8988T (cell line): ENCODE measurements at regions not wholly inside any gene's neighbourhood (a gene's known extent, or its start where the extent isn't known, plus 50 kb on each side); places are given as distances from the start of the nearest gene placed in this dataset.
"Not testable (repeated sequence)": the region's sequence is repeated elsewhere in the genome, so short reads cannot be mapped to it uniquely, and the experiment has no call there.

ENCODE experiments used
- DNase-seq: peaks from one replicate; pipeline ENCODE4 v3.0.0; 2011

DNA sequence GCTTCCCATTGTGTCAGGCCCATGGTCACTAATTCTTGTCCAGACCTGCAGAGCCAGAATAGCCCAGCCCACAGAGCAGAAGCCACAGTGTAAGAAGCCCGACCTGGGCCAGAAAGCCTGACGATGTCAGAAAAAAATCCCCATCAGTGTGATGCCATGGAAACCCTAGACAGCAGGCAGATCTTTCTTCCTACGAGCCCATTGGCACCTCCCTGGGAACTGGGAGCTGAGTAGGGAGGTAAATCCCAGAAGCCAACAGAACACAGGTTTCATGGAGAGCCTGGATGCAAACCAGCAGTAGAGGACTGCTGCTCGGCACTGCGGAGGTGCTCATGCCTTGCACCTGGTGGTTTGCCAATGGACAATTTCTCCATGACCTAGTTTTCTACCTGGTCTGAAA lies 82.2 kb upstream of the SLC22A16 start:
- DNase-seq, result no peak

DNA sequence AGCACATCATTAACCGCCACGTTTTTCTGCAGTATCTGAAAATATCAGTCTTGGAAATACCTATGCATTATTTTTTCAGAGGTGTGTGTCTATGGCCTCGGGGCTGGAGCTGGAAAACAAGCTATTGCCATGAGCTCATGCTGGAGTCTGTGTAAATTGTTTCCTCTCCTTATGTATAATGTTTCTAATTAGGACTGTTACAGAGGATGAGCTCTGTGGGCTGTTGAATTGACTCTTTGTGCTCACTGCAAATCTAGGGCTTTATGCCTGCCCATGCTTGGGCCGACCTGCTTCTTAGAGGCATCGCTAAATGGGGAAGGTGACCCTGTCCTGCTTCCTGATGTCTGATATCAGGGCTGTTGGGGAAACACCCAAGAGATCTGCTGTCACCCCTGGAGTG lies 80.8 kb upstream of the SLC22A16 start:
- DNase-seq, result no peak

DNA sequence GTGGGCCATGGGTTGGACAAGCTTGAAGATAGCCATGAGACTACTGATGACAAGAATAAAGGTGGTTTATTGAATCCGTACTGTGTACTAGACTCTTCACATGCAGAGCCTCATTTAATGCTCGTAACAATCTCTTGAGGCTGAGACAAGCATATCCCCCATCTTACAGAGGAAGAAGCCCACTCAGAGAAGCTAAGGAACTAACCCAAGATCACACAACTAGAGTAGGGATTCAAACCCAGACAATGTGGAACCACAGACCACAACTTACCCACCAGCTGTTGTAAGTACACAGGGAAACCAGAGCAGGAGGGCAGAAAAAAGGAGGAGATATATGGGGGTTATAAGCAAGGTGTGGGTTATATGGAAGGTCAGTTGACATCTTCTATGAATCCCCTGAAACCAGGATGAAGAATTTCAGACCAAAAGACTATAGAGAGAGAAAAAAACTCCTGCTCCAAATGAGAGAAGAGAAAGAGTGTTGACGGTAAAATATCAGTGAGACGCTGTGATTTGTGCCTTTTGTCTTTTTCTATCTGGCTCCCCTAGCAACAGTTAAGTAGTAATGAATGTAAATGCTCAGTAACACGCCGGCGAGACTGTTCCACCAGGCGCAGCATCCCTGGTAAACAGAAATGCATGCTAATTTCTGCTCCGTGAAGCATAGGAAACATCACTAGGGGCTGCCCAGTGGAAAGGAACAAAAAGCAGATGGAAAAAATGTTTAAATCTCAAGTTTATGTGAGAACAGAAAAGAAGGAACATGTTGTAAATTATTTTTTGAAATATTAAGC lies 80.1 kb upstream of the SLC22A16 start:
- DNase-seq, result no peak

DNA sequence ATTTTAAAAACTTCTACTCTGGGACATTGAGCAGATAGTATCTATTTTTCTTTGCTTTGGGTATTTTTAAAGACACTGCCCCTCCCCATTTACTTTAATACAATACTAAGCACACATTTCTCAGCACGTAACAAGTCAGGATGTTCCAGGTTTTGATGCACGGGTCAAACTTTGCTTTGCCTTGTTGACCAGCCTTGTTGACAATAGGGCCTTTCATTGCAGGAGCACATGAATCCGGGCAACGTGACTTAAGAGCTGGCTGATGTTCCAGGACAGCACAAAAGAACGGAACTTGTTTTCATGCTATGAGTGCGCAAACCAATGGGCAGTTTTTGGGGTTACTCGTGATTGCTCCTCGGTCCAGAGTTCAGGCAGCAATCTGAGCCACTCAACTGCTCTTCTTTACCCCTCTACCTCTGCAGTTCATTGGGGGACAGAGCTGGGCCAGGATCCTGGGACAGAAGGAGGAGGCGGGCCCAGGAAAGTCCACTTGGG lies 78.6 kb upstream of the SLC22A16 start:
- no peak for DNase-seq

DNA sequence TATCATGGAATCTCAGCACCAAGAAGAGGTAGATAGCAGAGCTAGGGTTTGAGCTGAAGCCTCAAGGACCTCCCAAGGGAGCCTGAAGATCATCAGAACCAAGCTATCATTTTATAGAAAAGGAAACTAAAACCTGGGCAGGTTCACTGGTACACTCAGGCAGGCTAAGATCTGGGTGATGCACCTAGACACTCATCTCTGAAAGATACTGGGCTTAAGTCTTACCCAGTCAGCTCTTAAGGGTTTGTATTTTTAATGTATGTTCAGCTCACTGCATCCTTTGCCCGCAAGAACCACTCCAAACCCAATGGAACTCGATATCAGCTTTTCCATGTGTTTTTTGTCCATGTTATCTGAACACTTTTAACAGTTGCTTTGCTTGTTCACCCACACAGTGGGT lies 78.0 kb upstream of the SLC22A16 start:
- DNase-seq, result no peak

DNA sequence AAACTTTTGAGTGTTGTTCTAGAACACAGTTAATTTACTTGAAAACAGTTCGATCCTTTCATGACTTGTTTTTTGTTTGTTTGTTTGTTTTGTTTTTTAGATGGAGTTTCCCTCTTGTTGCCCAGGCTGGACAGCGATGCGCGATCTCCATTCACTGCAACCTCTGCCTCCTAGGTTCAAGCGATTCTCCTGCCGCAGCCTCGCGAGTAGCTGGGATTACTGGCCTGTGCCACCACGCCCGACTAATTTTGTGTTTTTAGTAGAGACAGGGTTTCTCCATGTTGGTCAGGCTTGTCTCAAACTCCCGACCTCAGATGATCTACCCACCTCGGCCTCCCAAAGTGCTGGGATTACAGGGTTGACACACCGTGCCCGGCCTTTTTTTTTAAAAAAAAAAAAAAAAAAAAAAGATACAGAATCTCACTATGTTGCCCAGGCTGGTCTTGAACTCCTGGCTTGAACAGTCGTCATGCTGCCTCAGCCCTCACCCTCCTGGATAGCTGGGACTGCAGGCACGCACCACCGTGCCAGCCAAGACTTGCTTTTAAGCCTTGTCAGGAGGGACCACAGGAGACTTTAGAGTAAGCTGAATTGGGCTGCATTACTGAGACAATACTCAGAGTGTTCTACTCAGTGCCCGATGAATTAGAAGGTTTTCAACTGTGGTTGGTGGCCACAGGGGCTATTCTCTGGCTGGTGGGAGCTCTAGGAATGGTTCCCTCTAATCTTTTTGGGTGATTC lies 76.7 kb upstream of the SLC22A16 start:
- DNase-seq, result no peak

DNA sequence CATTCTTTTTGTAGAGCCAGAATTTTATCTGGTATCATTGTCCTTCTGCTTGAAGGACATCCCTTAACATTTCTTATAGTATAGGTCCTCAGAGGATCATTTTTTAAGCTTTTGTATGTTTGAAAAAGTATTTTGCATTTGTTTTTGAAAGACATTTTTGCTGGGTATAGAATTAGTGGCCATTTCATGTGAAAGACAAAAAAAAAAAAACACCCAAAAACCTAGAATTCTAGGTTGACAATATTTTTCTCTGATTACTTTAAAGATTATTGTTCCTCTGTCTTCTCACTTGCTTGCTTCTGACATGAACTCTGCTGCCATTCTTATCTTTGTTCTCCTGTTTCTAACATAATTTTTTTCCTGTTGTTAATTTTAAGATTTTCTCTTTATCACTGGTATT lies 75.7 kb upstream of the SLC22A16 start:
- DNase-seq, result no peak

DNA sequence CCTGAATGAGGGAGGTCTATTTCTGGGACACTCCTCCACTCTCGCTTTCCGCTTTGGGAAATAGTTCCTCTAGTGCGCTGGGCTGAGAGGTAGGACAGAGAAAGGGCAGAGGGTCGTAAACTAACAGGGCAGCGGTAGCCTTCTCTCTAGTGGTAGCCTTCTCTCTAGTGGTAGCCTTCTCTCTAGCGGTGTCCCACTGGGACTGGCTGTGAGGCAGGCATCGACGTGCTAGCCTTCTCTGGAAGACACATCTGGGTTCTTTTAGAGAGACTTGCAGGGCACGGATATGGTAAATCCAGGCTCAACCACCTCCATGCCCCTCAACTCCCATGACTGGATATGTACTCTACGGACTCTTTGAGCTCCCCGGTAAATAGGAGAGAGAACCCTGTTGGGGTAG lies 74.7 kb upstream of the SLC22A16 start:
- DNase-seq, result no peak

DNA sequence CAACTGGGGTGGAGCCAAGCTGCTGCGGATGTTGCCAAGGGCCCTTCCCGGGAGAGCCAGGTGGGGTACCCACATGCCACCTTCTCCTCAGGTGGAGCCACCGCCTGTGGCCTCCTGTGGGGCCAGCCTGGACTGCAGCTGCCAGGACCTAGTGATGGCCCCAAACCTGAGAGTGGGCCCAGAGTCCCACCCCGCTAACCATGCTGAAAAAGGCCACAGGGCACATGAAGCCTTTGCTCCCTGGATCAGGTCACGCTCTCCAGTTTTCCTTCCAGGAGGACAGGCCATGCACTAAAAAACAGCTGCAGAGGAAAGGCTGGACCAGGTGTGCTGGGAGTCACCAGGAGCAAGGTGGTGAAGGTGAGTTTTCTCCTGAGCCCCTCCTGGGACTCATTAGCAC lies 73.9 kb upstream of the SLC22A16 start:
- DNase-seq, result no peak

DNA sequence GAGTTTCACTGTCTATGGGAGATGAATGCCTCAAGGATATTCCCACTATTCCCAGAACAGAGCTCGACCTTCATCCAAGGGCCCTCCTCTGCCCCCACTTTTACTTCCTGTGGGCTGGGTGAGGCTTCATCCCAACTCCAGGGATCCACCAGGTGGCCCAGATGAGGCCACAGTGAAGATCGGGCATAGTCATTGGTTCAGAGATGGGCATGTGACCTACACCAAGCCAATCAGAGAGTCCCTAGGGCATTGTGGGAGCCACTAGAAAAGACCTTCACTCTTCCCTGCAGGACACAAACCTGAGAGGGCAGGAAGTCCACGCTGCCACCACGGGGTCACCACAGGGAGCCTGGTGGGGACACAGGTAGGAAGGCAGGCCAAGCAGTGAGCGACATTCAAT lies 72.9 kb upstream of the SLC22A16 start:
- no peak for DNase-seq

DNA sequence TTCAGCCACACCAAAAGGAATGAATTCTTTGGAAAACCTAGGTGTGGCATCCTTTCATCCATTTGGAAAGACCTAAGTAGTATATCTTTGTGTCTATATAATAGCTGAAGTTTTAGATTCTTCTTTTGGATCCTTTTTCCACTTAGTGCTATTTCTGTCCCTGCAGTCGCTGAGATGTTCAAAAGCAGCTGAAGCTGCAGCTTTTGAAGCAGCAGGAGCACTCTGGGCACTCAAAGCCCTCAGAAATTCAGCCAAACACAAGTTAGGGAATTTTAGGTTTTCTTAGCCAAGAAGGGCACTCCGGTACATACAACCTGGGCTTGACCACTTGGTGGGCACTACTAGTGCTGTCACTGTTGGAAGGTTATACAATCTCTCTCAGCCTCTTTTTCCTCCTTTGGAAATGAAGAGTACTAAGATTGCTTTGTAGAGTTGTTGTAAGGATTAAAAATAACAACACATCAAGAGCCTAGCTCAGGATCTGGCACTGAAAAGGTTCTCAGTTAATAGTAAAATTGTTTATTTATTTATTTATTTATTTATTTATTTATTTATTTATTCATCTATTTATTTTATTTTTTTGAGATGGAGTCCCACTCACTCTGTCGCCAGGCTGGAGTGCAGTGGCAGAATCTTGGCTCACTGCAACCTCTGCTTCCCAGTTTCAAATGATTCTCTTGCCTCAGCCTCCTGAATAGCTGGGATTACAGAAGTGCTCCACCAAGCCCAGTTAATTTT lies 71.9 kb upstream of the SLC22A16 start:
- DNase-seq, result no peak

DNA sequence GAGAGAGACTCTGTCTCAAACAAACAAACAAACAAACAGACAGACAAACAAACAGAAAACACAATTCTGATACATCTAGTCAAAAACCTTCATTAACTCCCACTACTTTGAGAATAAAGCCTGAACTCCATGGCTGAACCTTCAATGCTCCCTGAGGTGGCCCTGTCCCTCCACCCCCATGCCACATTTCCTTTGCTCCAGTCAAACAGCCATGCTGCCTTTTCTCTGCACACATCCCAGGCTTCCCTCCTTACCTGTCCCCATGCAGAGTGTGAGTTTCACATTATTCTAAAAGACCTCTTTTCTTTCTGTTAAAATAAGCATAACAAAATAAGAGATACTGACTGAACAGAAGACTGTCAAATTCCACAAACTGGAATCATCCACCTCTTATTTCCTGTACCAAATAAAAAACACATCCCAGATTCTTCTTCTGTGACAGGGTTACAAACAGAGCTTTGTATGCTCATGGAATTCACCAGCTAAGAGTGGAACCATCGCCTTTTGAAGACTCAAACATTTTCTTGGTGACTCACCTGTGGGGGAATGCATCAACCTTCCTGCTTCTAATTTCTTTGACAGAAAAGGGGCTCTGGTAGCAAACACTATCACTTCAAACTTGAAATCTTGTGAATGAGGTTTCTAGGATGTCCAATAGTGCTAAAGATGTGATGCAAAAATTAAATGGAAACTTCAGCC lies 71.0 kb upstream of the SLC22A16 start:
- peak; percentile 35 for DNase-seq

DNA sequence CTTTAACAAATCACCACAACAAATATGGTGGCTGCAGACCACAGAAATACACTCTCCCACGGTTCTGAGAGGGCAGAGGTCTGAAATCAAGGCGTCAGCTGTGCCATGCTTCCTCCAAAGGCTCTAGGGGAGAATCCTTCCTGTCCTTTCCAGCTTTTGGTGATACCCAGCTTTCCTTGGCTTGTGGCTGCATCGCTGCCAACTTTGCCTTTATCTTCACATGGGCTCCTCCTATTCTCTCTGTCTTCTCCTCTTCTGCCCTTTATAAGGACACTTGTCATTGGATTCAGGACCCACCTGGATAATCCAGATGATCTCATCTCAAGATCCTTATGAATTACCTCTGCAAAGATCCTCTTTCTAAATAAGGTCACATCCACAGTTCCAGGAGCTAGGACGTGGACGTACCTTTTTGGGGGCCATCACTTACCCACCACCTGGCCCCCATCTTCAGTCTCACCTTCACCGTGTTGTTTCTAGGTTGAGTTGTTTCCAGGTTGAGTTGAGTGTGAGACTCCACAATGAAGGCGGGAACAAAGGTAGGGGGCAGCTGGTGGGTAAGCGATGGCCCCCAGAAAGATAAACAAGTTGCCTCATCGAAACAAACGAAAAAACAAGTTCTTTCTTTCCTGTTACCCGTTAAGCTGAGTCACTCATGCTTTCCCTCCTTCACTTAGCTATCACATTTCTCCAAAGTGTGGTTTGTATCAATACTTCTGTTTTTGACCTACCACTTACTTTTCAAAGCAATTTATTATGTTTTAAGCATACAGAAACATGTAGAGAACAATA lies 68.9 kb upstream of the SLC22A16 start:
- DNase-seq, result no peak

DNA sequence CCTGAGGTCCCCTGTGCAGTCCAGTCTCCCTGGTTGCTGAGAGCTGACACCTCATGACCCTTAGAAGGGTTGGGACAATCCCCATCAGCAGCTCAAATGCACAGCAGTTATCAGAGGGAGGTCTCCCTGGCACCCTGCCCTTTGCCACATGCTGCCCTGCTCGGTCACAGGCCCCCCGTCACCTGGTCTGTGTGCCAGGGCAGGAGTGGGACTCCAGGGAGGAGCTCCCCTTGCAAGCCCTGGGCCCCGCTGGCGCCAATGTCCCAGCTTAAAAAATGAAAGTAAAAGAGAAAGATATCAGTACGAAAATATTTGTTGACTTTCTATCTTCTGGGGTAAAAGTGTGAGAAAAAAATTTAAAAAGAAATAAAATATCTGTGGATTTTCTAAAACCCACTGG lies 68.1 kb upstream of the SLC22A16 start:
- DNase-seq, result no peak

DNA sequence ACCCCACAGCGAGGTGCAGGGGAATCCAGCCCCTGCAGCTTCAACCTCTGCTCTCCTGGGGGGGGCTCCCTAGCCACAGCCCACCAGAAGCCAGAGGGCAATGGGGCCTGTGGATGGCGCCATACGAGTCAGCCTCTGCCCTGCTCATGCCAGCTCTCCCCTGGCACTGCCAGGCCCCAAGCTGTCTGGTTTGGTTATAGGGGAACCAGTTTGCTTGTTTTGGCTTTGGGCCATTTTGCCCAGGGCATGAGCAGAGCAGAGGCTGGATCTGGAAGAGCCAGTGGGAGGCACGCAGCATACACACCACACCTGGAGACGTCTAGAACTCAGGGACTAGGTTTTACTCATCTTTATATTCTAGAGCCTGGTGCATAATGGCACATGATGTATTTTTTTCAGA lies 66.7 kb upstream of the SLC22A16 start:
- no peak for DNase-seq

DNA sequence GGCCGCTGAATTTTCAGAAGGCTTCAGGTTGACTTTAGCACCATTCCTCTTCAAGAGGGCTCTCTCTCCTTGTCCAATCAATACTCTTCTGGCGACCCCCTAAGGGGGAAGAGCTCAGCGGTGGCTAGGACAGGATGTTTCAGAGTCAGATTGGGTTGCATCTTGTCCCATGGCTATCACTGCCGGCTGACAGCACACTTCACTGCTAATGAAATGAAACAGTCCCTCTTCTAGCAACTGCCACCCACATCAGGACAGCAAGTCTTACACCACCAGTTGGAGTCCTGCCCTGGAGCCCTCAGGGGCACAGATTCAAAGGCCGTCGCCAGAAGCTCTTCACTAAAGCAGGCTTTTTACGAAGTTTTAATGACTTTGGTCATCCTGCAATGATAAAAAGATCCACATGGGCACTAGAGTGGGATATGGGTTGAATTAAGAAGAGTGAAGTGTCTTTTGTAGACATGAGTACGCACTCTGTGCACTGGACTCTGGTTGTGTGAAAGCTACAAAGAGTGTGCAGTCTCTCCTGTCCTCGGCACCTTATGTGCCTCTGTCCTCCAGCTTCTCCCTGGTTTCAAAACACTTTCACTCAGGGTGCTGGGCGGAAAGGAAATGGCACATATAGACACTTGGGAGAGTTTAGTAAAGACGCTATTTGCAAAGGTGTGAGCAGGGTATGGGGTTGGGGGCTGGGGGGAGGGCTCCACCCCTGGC lies 66.1 kb upstream of the SLC22A16 start:
- DNase-seq, result no peak

DNA sequence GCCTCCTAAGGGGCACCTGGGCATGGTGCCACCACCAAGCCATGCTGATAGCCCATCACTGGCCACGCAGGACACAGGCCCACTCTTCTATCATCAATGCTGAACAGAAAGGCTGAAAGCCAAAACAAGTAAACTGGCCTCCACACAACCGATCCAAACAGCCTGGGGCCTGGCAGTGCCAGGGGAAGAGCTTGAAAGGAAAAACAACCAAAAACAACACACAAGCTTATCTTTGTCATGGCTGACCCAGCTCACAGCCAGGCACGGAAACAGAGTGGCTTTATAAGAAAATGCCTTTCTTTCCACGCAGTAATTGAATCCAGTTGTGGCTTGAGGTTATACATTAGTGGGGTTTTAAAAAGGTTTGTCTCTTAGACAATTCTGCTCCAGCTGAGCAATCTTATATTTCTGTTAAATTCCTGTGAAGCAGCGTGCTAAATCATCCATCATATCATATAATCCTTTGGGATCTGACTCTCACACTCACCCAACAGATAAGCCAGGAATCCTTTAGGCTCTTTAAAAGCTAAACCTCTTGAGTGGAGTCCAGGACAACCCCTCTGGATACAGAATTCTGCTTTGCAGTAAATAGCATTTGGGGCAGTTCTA lies 65.4 kb upstream of the SLC22A16 start:
- no peak for DNase-seq

DNA sequence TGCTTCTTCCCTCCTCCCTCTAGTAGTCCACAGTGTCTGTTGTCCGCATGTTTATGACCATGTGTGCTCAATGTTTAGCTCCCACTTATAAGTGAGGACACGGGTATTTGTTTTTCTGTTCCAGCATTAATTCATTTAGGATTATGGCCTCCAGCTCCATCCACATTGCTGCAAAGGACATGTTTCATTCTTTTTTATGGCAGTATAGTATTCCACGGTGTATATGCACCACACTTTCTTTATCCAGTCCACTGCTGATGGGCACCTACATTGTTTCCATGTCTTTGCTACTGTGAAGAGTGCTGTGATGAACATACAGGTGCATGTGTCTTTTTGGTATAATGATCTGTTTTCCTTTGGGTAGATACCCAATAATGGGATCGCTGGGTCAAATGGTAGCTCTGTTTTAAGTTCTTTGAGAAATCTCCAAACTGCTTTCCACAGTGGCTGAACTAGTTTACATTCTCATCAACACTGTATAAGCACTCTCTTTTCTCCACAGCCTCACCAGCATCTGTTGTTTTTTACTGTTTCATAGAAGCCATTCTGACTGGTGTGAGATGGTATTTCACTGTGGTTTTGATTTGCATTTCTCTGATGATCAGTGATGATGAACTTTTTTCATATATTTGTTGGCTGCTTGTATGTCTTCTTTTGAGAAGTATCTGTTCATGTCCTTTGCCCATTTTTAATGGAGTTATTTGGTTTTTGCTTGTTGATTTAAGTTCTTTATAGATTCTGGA lies 63.0 kb upstream of the SLC22A16 start:
- DNase-seq, result not testable (repeated sequence)

DNA sequence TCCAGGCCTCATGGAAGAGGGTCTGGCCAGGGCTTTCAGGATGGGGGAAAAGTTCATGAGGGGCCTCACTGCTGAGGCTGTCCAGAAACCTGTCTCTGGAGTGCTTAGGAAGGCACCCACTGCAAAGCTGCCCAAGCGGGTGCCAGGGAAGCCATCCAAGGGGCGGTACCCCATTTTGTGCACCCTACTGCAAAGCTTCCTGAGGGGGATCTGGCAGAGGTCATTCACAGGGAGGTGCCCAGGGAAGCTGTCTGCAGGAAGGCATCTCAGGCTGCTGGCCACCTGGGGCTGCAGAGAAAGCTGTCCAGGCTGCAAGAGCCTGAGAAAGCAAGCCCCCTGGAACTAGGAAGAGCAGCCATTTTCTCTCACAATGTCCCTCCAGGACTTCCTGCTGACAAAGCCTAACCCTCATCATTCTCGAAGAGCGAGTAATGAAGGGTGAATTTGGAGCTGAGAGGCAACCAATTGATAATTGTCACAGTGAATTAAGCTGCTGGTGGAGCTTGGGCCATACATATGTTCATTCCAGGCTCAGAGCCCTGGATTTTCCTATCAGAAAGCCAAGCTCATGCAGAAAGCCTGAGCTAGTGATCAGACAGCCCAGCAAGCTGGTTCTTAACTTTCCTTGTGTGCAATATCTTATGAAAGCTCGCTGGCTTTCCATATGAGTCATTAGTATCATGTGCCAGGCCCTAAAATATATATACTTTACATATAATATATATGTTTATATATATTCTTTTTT lies 62.2 kb upstream of the SLC22A16 start:
- DNase-seq, result no peak
